SK-N-SH treated with all-trans-retinoic acid at 6 μM for 48 hours (cell line): ENCODE measurements at regions not wholly inside any gene's neighbourhood (a gene's known extent, or its start where the extent isn't known, plus 50 kb on each side); places are given as distances from the start of the nearest gene placed in this dataset.

Source experiments
- ARNTL ChIP-seq: fragments of 450-650 bp; formaldehyde crosslinking; IDR thresholded peaks from 2 replicates; pipeline ENCODE4 v1.5.0; 2020; ENCODE audit warnings: low read depth, mild to moderate bottlenecking, moderate library complexity, borderline replicate concordance
- BACH2 ChIP-seq: fragments of 250-450 bp; sonication (Bioruptor Pico); IDR thresholded peaks from 2 replicates; pipeline ENCODE4 v1.9.0; 2021; ENCODE audit warnings: mild to moderate bottlenecking, borderline replicate concordance
- CSDC2 ChIP-seq: fragments of 250-450 bp; sonication (Bioruptor Pico); IDR thresholded peaks from 2 replicates; pipeline ENCODE4 v1.5.0; 2020; ENCODE audit warnings: mild to moderate bottlenecking, moderate library complexity
- ISL1 ChIP-seq: fragments of 250-450 bp; sonication (Bioruptor Pico); IDR thresholded peaks from 2 replicates; pipeline ENCODE4 v2.1.2; 2022; ENCODE audit warnings: mild to moderate bottlenecking, moderate library complexity

GRCh38 chr12:30378307-30378706, 317.4 kb downstream of the IPO8 start:
- TF ChIP-seq ISL1 (CRISPR knock-in tag) (no peak), CSDC2 (CRISPR knock-in tag) (no peak), ARNTL (CRISPR knock-in tag) (no peak), BACH2 (CRISPR knock-in tag) (no peak)
